ENCODE measurements at regions not wholly inside any gene's neighbourhood (a gene's known extent, or its start where the extent isn't known, plus 50 kb on each side); places are given as distances from the start of the nearest gene placed in this dataset.

- DNase-seq (ENCODE audit: low spot score), result no peak
- no peak overlapping the region for H3K27ac Mint-ChIP-seq
- H3K36me3 Mint-ChIP-seq, result no peaks in the 10 kb centered on the region
- ChIA-PET POLR2A (no interaction called here), CTCF (no interaction called here)
- H3K4me1 Mint-ChIP-seq, result peaks cover 6% of the 10 kb centered on the region
- no peak for TF ChIP-seq CREB1 (CRISPR knock-in tag; IDR thresholded peaks at IDR 0.05)
- TF ChIP-seq MXD4 (CRISPR knock-in tag; IDR thresholded peaks at IDR 0.05; ENCODE audit: borderline replicate concordance), result no peak
- no peak for TF ChIP-seq AFF4 (CRISPR knock-in tag; IDR thresholded peaks at IDR 0.05; ENCODE audit: borderline replicate concordance)
- TF ChIP-seq CTCF (IDR thresholded peaks at IDR 0.05), result no peak
- no peak for TF ChIP-seq NFE2L1 (CRISPR knock-in tag; IDR thresholded peaks at IDR 0.05)
- no peak for TF ChIP-seq SOX15 (CRISPR knock-in tag; IDR thresholded peaks at IDR 0.05)
- no peak for TF ChIP-seq SMAD3 (CRISPR knock-in tag; IDR thresholded peaks at IDR 0.05; ENCODE audit: borderline replicate concordance)
- TF ChIP-seq CBFB (CRISPR knock-in tag; IDR thresholded peaks at IDR 0.05; ENCODE audit: low read depth), result no peak
- TF ChIP-seq GRHL2 (CRISPR knock-in tag; IDR thresholded peaks at IDR 0.05; ENCODE audit: insufficient replicate concordance, severe bottlenecking), result no peak
- TF ChIP-seq ZNF138 (CRISPR knock-in tag; conservative IDR thresholded peaks at IDR 0.05), result no peak
- no peak for TF ChIP-seq JUN (CRISPR knock-in tag; IDR thresholded peaks at IDR 0.05)
- TF ChIP-seq, protein P1, sequence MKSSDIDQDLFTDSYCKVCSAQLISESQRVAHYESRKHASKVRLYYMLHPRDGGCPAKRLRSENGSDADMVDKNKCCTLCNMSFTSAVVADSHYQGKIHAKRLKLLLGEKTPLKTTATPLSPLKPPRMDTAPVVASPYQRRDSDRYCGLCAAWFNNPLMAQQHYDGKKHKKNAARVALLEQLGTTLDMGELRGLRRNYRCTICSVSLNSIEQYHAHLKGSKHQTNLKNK (CRISPR knock-in tag; IDR thresholded peaks at IDR 0.05), result no peak
- TF ChIP-seq SP1 (CRISPR knock-in tag; conservative IDR thresholded peaks at IDR 0.05), result no peak
- TF ChIP-seq SMAD4 (CRISPR knock-in tag; IDR thresholded peaks at IDR 0.05), result no peak
- TF ChIP-seq ZNF121 (CRISPR knock-in tag; IDR thresholded peaks at IDR 0.05), result no peak
- TF ChIP-seq USF2 (CRISPR knock-in tag; IDR thresholded peaks at IDR 0.05), result no peak
- no peak overlapping the region for H3K4me3 Mint-ChIP-seq
- H3K27me3 Mint-ChIP-seq (ENCODE audit: low read depth), result no peaks in the 10 kb centered on the region
- no peak for ATAC-seq
- peaks cover 2% of the 10 kb centered on the region for H3K9me3 Mint-ChIP-seq
Observed at GRCh38 chr5:91794455-91794854, 411.3 kb upstream of the ARRDC3 start.

GRCh38 chr5:91787718-91788117 is 404.6 kb upstream of the ARRDC3 start:
- Mint-ChIP-seq H3K27me3 (ENCODE audit: low read depth) (no peaks in the 10 kb centered on the region; the same call in 1 of the 2 replicates), H3K27ac (no peak overlapping the region), H3K4me1 (peaks cover 19% of the 10 kb centered on the region), H3K36me3 (peaks cover 6% of the 10 kb centered on the region; the same call in 1 of the 2 replicates), H3K9me3 (peaks cover 11% of the 10 kb centered on the region; the same call in 1 of the 2 replicates), H3K4me3 (no peak overlapping the region)
- ChIA-PET CTCF (no interaction called here), POLR2A (no interaction called here)
- ATAC-seq (no peak), DNase-seq (ENCODE audit: low spot score) (no peak)
- TF ChIP-seq, protein P2, sequence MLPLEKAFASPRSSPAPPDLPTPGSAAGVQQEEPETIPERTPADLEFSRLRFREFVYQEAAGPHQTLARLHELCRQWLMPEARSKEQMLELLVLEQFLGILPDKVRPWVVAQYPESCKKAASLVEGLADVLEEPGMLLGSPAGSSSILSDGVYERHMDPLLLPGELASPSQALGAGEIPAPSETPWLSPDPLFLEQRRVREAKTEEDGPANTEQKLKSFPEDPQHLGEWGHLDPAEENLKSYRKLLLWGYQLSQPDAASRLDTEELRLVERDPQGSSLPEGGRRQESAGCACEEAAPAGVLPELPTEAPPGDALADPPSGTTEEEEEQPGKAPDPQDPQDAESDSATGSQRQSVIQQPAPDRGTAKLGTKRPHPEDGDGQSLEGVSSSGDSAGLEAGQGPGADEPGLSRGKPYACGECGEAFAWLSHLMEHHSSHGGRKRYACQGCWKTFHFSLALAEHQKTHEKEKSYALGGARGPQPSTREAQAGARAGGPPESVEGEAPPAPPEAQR (CRISPR knock-in tag; IDR thresholded peaks at IDR 0.05), result no peak
- no peak for TF ChIP-seq CTCF (IDR thresholded peaks at IDR 0.05)
- no peak for TF ChIP-seq CBFB (CRISPR knock-in tag; IDR thresholded peaks at IDR 0.05; ENCODE audit: low read depth)
- TF ChIP-seq ZNF512 (CRISPR knock-in tag; IDR thresholded peaks at IDR 0.05; ENCODE audit: borderline replicate concordance), result no peak
- no peak for TF ChIP-seq GABPB1 (CRISPR knock-in tag; IDR thresholded peaks at IDR 0.05)
- TF ChIP-seq TCF7 (CRISPR knock-in tag; IDR thresholded peaks at IDR 0.05; ENCODE audit: low read depth), result no peak
- TF ChIP-seq ATF6 (CRISPR knock-in tag; IDR thresholded peaks at IDR 0.05), result no peak
- TF ChIP-seq SP1 (CRISPR knock-in tag; conservative IDR thresholded peaks at IDR 0.05), result no peak
- TF ChIP-seq TP53 (CRISPR knock-in tag; IDR thresholded peaks at IDR 0.05), result no peak
